ENCODE measurements at regions not wholly inside any gene's neighbourhood (a gene's known extent, or its start where the extent isn't known, plus 50 kb on each side); places are given as distances from the start of the nearest gene placed in this dataset.

GRCh38 chr1:79693441-79694114 lies 687.0 kb upstream of the ADGRL4 start:
- no peak for DNase-seq

GRCh38 chr1:79692519-79692918 lies 686.0 kb upstream of the ADGRL4 start:
- DNase-seq, result no peak

- DNase-seq, result no peak
Observed at GRCh38 chr1:79688932-79689331, 682.4 kb upstream of the ADGRL4 start.

GRCh38 chr1:79683420-79683819 lies 676.9 kb upstream of the ADGRL4 start:
- no peak for DNase-seq

- DNase-seq, result no peak
Observed at GRCh38 chr1:79682478-79682877, 675.9 kb upstream of the ADGRL4 start.

GRCh38 chr1:79681382-79681781 lies 674.9 kb upstream of the ADGRL4 start:
- no peak for DNase-seq

GRCh38 chr1:79679916-79680315 lies 673.4 kb upstream of the ADGRL4 start:
- no peak for DNase-seq

GRCh38 chr1:79667848-79668696 lies 661.5 kb upstream of the ADGRL4 start:
- no peak for DNase-seq

- no peak for DNase-seq
Observed at GRCh38 chr1:79667166-79667565, 660.6 kb upstream of the ADGRL4 start.

GRCh38 chr1:79663916-79664315 lies 657.4 kb upstream of the ADGRL4 start:
- DNase-seq, result no peak

GRCh38 chr1:79662596-79662995 lies 656.1 kb upstream of the ADGRL4 start:
- no peak for DNase-seq

- DNase-seq, result no peak
Observed at GRCh38 chr1:79660129-79660528, 653.6 kb upstream of the ADGRL4 start.

GRCh38 chr1:79657951-79658658 lies 651.6 kb upstream of the ADGRL4 start:
- no peak for DNase-seq

GRCh38 chr1:79655876-79656275 lies 649.3 kb upstream of the ADGRL4 start:
- DNase-seq, result no peak

GRCh38 chr1:79652426-79652825 lies 645.9 kb upstream of the ADGRL4 start:
- no peak for DNase-seq

GRCh38 chr1:79648126-79648525 lies 641.6 kb upstream of the ADGRL4 start:
- no peak for DNase-seq

GRCh38 chr1:79646880-79647279 lies 640.4 kb upstream of the ADGRL4 start:
- DNase-seq, result no peak

- DNase-seq, result no peak
Observed at GRCh38 chr1:79638382-79638781, 631.9 kb upstream of the ADGRL4 start.

GRCh38 chr1:79633456-79633855 lies 626.9 kb upstream of the ADGRL4 start:
- DNase-seq, result no peak

- DNase-seq, result no peak
Observed at GRCh38 chr1:79629414-79629813, 622.9 kb upstream of the ADGRL4 start.

- DNase-seq, result no peak
Observed at GRCh38 chr1:79617777-79618176, 611.2 kb upstream of the ADGRL4 start.

- DNase-seq, result no peak
Observed at GRCh38 chr1:79614762-79615161, 608.2 kb upstream of the ADGRL4 start.

- no peak for DNase-seq
Observed at GRCh38 chr1:79614106-79614505, 607.6 kb upstream of the ADGRL4 start.

- DNase-seq, result peak; percentile 71
Observed at GRCh38 chr1:79613046-79613445, 606.5 kb upstream of the ADGRL4 start.
